BLaER1 treated with 17β-estradiol and CSF1 and Interleukin-3, amounts not matched to agents 10 nM and 100 nM (cell line): ENCODE measurements at regions not wholly inside any gene's neighbourhood (a gene's known extent, or its start where the extent isn't known, plus 50 kb on each side); places are given as distances from the start of the nearest gene placed in this dataset.
"Not testable (repeated sequence)": the region's sequence is repeated elsewhere in the genome, so short reads cannot be mapped to it uniquely, and the experiment has no call there.

Source experiments
- H3K27ac ChIP-seq, 11 experiments: shearing (Covaris generic); formaldehyde crosslinking; 2 replicates each; pipeline ENCODE4 v1.8.1; 2022
- H3K27me3 ChIP-seq, 11 experiments: shearing (Covaris generic); formaldehyde crosslinking; 2 replicates each; pipeline ENCODE4 v1.8.1; 2022
- H3K36me3 ChIP-seq, 11 experiments: shearing (Covaris generic); formaldehyde crosslinking; 2 replicates each; pipeline ENCODE4 v1.8.1; 2022
- H3K4me1 ChIP-seq, 10 experiments: shearing (Covaris generic); formaldehyde crosslinking; 2 replicates each; pipeline ENCODE4 v1.8.1; 2022
- H3K4me2 ChIP-seq, 11 experiments: shearing (Covaris generic); formaldehyde crosslinking; 2 replicates each; pipeline ENCODE4 v1.8.1; 2022
- H3K4me3 ChIP-seq, 10 experiments: shearing (Covaris generic); formaldehyde crosslinking; 2 replicates each; pipeline ENCODE4 v1.8.1; 2022
- H3K9ac ChIP-seq, 11 experiments: shearing (Covaris generic); formaldehyde crosslinking; 2 replicates each; pipeline ENCODE4 v1.8.1; 2022
- H3K9me3 ChIP-seq, 11 experiments: shearing (Covaris generic); formaldehyde crosslinking; replicated peaks in 1 of 11; 2 replicates each; pipeline ENCODE4 v1.8.1; 2022
- H4K20me1 ChIP-seq, 11 experiments: shearing (Covaris generic); formaldehyde crosslinking; 2 replicates each; pipeline ENCODE4 v1.8.1; 2022
- Cebpa-rat ChIP-seq, 11 experiments: shearing (Covaris generic); IDR thresholded peaks; 2 replicates each; pipeline ENCODE4 v1.8.1; 2022

DNA sequence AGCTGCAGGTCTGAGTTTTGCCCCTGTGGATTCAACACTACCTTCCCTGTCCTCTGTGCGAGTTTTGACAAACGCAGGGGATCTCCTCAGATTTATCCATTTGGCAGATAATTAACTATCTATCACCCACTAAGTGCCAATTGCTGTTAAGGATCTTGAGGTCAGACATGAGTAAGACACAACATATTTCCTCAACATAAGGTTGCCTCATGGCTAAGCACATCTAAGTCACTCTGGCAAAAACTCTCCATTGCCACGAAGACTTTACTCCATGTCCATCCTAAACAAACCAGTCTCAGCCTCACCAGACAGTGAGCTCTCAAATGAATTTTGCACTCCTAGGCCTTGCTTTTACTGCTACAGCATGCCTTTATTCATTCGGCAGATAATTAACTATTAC is 408.4 kb downstream of the MAFB start:
- peak overlapping the region in 3 of 11 experiments; percentile 65 to 89 (median 83); a peak in 6 of 22 replicates for H3K4me2 ChIP-seq
- no peak overlapping the region for H3K4me3 ChIP-seq
- TF ChIP-seq Cebpa-rat (IDR thresholded peaks at IDR 0.05), result no peak
- 0 out of 22 replicates have a peak overlapping the region, but pooled peaks of 1 of the 11 experiments have one; percentile 68 for H3K9ac ChIP-seq
- H3K36me3 ChIP-seq, result no peaks in the 10 kb centered on the region
- H3K27me3 ChIP-seq, result no peaks in the 10 kb centered on the region
- H3K27ac ChIP-seq, result peak overlapping the region in 4 of 11 experiments; percentile 67 to 90 (median 84); a peak in 7 of 22 replicates
- no peaks in the 10 kb centered on the region for H3K9me3 ChIP-seq
- no peaks in the 10 kb centered on the region for H4K20me1 ChIP-seq
- H3K4me1 ChIP-seq, result peaks cover 0 to 77% (median 6%) of the 10 kb centered on the region in 10 experiments; a peak in 10 of 20 replicates

DNA sequence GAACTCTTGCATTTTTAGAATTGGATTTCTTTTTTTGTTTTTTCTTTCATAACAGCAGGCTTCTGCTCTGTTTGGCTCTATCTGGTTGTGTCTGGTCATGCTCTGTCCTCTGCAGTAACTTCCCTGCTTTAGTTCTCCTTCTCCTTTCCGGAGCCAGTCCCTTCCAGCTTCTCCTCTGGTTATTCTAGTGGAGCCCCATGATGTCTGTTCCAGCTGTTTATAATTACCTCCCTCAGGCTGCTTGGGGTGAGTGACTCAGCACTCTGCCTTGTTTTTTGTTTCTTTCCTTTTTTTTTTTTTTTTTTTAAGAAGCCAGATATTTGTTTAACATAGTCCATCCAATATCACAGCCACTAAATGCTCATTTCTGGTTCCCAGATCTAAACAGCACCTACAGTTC is 409.6 kb downstream of the MAFB start:
- Histone ChIP-seq H3K27ac (peak overlapping the region in 6 of 11 experiments; percentile 27 to 90 (median 75); a peak in 11 of 22 replicates), H3K4me3 (no peak overlapping the region), H3K9ac (peak overlapping the region in 4 of 11 experiments; percentile 27 to 80 (median 58); a peak in 8 of 22 replicates), H3K9me3 (no peaks in the 10 kb centered on the region), H3K36me3 (no peaks in the 10 kb centered on the region), H3K4me1 (peaks cover 0 to 87% (median 6%) of the 10 kb centered on the region in 10 experiments; a peak in 10 of 20 replicates), H3K4me2 (peak overlapping the region in 6 of 11 experiments; percentile 25 to 89 (median 74); a peak in 10 of 22 replicates), H3K27me3 (no peaks in the 10 kb centered on the region), H4K20me1 (no peaks in the 10 kb centered on the region)
- no peak for TF ChIP-seq Cebpa-rat (IDR thresholded peaks at IDR 0.05)

GRCh38 chr20:40278673-40279072 is 410.4 kb downstream of the MAFB start:
- peak overlapping the region in 4 of 11 experiments; percentile 27 to 80 (median 58); a peak in 6 of 22 replicates for H3K9ac ChIP-seq
- peak overlapping the region in 6 of 11 experiments; percentile 25 to 89 (median 74); a peak in 11 of 22 replicates for H3K4me2 ChIP-seq
- H3K9me3 ChIP-seq, result no peaks in the 10 kb centered on the region
- no peaks in the 10 kb centered on the region for H3K27me3 ChIP-seq
- TF ChIP-seq Cebpa-rat (IDR thresholded peaks at IDR 0.05), result no peak
- H3K27ac ChIP-seq, result peak overlapping the region in 6 of 11 experiments; percentile 17 to 90 (median 75); a peak in 11 of 22 replicates
- peaks cover 0 to 86% (median 6%) of the 10 kb centered on the region in 10 experiments; a peak in 10 of 20 replicates for H3K4me1 ChIP-seq
- no peak overlapping the region for H3K4me3 ChIP-seq
- H3K36me3 ChIP-seq, result no peaks in the 10 kb centered on the region
- no peaks in the 10 kb centered on the region for H4K20me1 ChIP-seq

DNA sequence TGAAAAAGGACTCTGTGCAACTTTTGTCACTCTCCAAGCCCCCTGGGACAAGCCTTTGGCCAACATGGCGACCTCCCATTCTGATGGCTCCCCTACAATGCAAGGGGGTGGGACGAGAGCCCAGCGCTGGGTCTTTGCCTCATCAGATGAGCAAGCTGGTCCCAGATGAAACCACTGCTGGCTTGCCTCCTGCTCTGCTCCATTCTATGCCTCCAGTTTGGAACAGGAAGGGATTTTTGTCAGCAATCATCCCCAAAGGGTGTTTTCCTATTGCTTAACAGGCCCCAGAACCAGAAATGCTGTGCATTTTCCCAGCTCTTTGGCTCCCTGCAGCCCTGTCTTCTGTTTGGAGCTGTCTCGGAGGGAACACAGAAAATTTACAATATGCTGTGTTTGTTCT is 412.7 kb downstream of the MAFB start:
- no peaks in the 10 kb centered on the region for H3K27me3 ChIP-seq
- no peak for TF ChIP-seq Cebpa-rat (IDR thresholded peaks at IDR 0.05)
- no peak overlapping the region for H3K27ac ChIP-seq
- no peak overlapping the region for H3K4me3 ChIP-seq
- no peak overlapping the region for H3K9ac ChIP-seq
- H4K20me1 ChIP-seq, result no peaks in the 10 kb centered on the region
- H3K4me2 ChIP-seq, result peak overlapping the region in 2 of 11 experiments; percentile 83 to 84; a peak in 4 of 22 replicates
- H3K36me3 ChIP-seq, result no peaks in the 10 kb centered on the region
- peaks cover 0 to 67% (median 6%) of the 10 kb centered on the region in 10 experiments; a peak in 10 of 20 replicates for H3K4me1 ChIP-seq
- H3K9me3 ChIP-seq, result no peaks in the 10 kb centered on the region

GRCh38 chr20:40275738-40276137 is 413.3 kb downstream of the MAFB start:
- H3K9ac ChIP-seq, result no peak overlapping the region
- H4K20me1 ChIP-seq, result no peaks in the 10 kb centered on the region
- H3K36me3 ChIP-seq, result no peaks in the 10 kb centered on the region
- no peak overlapping the region for H3K4me3 ChIP-seq
- no peaks in the 10 kb centered on the region for H3K27me3 ChIP-seq
- no peak for TF ChIP-seq Cebpa-rat (IDR thresholded peaks at IDR 0.05)
- no peak overlapping the region for H3K27ac ChIP-seq
- H3K9me3 ChIP-seq, result no peaks in the 10 kb centered on the region
- peak overlapping the region in 1 of 11 experiments; percentile 84; a peak in 2 of 22 replicates for H3K4me2 ChIP-seq
- H3K4me1 ChIP-seq, result peaks cover 0 to 61% (median 6%) of the 10 kb centered on the region in 10 experiments; a peak in 10 of 20 replicates

- Histone ChIP-seq H3K27me3 (no peaks in the 10 kb centered on the region), H3K36me3 (no peaks in the 10 kb centered on the region), H3K4me2 (peak overlapping the region in 2 of 11 experiments; percentile 8 to 63; a peak in 3 of 22 replicates), H4K20me1 (no peaks in the 10 kb centered on the region), H3K9me3 (no peaks in the 10 kb centered on the region), H3K9ac (no peak overlapping the region), H3K27ac (no peak overlapping the region), H3K4me3 (no peak overlapping the region), H3K4me1 (peaks cover 0 to 54% (median 6%) of the 10 kb centered on the region in 10 experiments; a peak in 10 of 20 replicates)
- TF ChIP-seq Cebpa-rat (IDR thresholded peaks at IDR 0.05), result no peak
Observed at GRCh38 chr20:40274912-40275533, 414.0 kb downstream of the MAFB start.

- not testable (repeated sequence) for H3K9ac ChIP-seq, H3K4me3 ChIP-seq, H3K27me3 ChIP-seq, H3K4me2 ChIP-seq, H3K9me3 ChIP-seq, H3K27ac ChIP-seq, H4K20me1 ChIP-seq, H3K36me3 ChIP-seq
- H3K4me1 ChIP-seq, result peaks cover 0 to 50% (median 2%) of the 10 kb centered on the region in 10 experiments; a peak in 9 of 20 replicates
Observed at GRCh38 chr20:40269274-40269673, 419.8 kb downstream of the MAFB start.

- no peaks in the 10 kb centered on the region for H3K27me3 ChIP-seq
- TF ChIP-seq Cebpa-rat (IDR thresholded peaks at IDR 0.05), result no peak
- H3K4me1 ChIP-seq, result peaks cover 0 to 58% (median 2%) of the 10 kb centered on the region in 10 experiments; a peak in 9 of 20 replicates
- no peaks in the 10 kb centered on the region for H3K9me3 ChIP-seq
- H3K4me2 ChIP-seq, result peak overlapping the region in 5 of 11 experiments; percentile 18 to 77 (median 42); a peak in 8 of 22 replicates
- H3K4me3 ChIP-seq, result no peak overlapping the region
- H3K36me3 ChIP-seq, result no peaks in the 10 kb centered on the region
- H3K9ac ChIP-seq, result no peak overlapping the region
- no peaks in the 10 kb centered on the region for H4K20me1 ChIP-seq
- H3K27ac ChIP-seq, result peak overlapping the region in 4 of 11 experiments; percentile 1 to 32 (median 24); a peak in 6 of 22 replicates
Observed at GRCh38 chr20:40268321-40269075, 420.5 kb downstream of the MAFB start.
